Activated CD4-positive, alpha-beta T cell treated with anti-CD3 and anti-CD28 coated beads, Interleukin-2, Interleukin-6, amounts not matched to agents 100 ng/mL and 50 ng/mL, durations not matched to agents 16 hours and 8 hours (primary cell): ENCODE measurements at regions not wholly inside any gene's neighbourhood (a gene's known extent, or its start where the extent isn't known, plus 50 kb on each side); places are given as distances from the start of the nearest gene placed in this dataset.
"Not testable (repeated sequence)": the region's sequence is repeated elsewhere in the genome, so short reads cannot be mapped to it uniquely, and the experiment has no call there.

Experiments used
- DNase-seq: peaks from one replicate; pipeline ENCODE4 v3.0.0-alpha.2; 2020

DNA sequence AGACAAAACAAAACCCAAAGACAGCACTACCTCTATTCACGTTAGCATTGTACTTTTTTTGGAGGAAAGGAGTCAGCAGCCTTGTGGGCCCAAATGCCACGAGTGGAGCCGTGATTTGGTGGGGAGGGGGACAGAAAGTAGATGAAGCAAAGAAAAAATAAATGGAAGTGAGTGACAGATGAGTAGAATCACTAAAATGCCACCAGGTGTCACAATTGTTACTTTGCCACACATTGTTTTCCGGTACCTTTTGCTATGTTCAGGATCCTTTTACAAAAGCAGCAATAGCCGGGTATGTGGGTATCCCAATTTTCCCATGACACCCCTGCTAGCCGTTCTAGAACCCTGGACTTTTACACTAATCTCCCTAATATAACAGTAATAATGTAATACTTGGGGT is 85.0 kb upstream of the AK4 start:
- DNase-seq: no peak

DNA sequence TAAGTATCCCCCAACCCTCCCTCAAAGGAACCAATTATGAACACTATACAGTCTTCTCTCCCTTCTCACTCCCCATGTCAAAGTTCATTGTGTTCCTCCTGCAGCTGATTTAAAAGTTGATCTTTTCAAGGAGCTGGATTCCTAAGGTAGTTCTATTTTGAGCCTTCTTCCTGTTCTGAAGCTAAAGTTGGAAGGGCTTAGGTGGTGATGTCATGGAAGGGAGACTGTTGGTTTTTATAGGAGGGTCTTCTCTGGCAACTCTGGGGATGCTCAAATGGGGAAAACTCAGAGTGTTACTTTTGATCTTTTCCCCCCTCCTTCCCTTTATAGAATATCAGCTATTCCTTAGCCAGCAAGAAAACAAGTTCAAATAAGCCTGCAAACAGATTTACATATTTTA is 83.0 kb upstream of the AK4 start:
- DNase-seq: no peak

DNA sequence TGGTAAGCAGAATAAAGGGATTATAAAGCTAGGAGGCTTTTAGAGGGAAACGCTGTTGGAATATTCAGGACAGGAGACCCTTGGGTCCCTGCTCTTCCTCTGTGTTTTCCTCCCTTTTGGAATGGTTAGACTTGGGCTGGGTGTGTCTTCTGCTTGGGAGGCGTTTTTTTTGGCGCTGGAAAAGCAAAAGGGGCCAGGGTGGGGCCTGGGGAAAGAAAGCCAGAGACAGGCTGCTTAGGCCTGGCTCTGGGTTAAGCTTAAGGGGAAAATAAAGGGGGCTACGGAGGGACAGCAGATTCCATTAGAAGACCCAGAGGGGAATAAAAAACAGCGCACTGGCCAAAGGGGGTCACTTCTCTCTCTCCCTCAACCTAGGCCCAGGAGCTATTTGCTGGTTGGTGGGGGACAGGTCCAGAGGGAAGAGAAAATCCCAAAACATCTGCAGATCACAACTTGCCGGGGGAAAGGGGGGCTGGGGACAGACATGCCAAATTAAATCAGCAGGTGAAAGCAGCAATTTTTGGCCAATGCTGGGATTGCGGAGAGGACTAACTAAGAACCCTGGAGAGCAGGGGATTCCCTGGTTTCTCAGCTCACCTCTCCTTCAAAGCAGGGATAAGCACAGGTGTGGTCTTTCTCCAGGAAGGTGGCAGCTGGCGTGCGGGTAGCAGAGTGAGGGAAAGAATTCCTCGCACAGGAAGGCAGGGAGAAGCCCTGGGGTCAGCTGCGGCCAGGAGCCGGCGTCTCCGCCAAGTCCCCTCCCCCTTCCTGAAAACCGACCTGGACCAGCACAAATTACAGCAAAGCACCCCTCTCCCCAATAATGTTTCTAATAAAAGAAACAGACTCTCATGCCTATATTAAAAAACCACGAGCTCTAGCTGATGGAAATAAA is 82.2 kb upstream of the AK4 start:
- DNase-seq: no peak

DNA sequence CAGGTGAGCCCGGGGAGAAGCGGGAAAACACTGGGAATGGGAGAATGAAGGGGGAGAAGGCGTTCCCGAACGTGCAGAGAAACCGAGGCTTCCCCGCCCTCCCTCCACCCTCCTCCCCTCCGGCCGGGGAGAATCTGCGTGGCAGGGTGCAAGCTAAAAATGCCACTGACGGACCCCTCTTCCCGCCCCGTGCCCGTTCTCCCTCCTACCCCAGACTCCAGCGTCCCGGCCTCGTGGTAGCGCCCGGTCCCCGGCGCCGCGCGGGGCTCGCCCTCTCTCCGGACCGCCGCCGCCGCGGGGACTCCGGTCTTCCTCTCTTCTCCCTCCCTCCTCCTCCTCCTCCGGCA is 81.6 kb upstream of the AK4 start:
- no peak for DNase-seq

DNA sequence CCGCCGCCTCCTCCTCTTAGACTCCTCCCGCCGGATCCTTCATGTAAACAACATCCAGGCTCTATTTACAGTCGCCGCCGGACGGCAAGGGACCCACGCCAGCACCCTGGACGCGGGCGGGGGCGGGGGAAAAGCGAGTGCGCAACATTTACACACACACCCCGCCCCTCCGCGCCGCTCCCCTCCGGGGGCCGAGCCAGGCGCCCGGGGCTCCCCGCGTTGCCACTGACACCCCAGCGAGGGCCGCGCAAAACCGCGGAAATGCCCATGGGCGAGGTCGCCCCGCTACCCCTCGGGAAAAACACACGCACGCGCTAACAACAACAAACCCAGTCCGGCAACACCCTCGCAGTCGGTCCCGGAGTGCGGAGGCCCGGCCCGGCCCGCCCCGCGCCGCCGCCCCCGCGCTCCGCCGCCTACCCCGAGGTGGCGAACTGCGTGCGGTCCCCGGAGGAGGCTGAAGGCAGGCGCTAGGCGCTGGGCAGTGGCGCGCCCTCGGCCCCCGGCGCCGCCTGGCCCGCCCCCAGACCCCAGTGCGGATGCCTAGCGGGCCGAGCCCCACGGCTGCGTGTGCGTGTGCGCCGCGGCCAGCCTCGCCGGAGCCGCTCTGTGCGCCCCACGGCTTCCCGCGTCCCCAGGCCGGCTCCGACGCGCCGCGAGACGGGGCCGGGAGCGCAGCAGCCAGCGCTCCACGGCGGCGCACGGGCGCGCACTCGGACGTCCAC is 81.1 kb upstream of the AK4 start:
- DNase-seq: peak; percentile 71

DNA sequence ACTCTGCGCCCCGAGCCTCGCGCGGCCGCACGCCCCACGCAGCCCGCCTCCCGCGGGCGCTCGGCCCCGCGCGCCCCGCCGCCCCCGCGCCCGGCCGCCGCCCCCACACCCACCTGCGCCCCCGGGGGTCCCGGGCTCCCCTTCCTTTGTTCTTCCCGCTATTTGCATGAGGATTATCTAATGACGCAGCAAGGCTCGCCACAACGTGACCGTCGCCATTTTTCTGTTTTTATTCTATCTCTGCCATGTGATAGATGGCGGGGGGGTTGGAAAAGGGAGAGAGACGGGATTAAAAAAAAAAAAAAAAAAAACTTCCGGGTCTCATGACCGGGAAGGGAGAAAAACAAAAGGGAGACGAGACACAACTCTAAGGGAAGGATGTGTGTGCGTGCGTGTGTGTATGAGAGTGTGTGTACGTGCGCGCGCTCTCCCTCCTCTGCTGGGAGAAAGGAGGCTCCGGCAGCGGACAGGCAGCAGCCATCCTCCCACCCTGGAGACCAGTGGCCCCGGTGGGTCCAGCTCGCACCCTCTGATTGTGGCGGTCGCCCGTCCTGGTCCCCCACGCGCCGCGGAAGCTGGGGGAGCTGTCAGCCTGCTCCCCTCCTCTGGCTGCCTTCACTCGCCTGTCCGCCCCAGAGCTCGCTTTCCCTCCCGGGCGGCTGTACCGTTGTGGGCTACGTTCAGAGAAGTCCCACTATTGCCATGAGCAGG is 80.4 kb upstream of the AK4 start:
- peak; percentile 55 for DNase-seq

DNA sequence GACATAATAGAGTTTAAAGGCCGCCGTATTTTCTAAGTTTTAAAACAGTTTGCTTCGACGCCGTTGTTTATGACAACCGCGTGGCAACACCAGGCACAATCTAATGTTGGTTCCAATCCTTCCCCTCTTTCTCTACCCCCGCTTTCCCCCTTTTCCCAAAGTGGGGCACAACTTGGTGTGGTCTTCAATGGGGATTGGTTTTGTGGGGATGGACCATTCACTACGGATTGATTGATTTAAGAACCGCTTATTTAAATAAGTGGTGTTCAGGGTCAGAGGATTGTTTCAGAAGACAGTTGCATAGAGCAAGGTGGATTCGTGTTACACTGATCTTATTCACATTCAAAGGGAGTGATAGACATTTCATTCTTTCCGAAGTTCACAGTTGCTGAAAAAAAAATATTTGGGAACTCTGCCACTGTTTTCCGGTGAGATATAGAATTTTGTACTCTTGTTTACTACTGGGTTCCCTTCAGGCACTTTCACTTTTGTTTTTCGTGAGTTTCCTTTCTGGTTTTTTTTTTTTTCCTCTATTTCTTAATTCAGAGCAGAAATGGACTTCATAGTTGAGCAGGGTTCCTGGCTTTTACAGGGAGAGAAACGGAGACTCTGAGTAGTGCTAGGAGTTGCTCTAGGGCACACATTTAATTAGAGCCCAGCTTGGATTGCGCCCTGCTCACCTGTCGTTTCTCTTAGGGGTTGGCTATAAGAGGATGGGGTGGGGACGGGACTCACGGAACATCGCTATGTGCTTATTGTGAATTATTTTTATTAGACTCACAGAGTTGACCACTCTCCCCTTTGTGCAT is 79.6 kb upstream of the AK4 start:
- peak; percentile 25 for DNase-seq

DNA sequence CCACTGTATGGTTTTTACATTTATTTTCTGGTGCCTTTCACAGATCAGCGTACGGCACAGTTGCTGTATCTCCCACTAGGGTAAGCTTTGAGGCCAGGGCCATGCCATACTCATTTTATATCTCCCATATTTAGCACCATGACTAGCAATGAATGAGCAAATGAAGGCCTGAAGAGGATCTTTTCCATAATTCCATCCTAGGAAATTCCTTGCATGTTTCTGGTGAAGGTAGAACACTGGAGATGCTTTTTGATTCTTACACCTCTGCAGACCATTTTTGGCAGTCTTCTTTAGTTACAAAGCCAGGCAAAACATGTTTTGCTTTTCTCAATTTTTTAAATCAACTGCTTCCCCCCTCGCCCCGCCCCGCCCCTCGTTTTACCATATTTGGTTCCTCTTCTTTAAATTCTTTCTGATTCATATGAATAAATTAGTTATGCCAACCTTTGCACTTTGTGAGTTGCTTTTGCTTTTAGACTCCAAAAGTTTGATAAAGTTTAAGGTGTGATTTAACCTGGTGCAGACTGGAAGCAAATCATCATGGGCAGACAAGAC is 78.9 kb upstream of the AK4 start:
- DNase-seq: no peak

DNA sequence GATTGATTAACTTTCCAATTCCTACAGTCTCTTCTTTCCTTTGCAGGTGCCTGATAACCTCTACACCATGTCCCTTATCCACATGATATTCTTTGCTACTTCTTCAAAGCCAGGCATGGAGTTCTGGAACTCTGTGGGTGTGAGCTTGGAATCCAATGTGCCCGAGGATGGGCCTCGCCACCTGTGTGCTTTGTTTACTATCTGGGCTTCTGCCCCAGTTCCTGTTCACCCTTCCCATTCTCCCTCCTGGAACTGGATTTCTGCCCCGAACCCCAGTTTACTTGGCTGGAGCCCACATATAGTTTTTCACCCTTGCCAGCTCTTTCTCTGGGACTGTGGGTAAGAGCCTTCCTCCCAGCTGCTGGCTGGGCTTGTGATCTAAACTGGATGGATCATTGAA is 75.2 kb upstream of the AK4 start:
- DNase-seq: no peak

DNA sequence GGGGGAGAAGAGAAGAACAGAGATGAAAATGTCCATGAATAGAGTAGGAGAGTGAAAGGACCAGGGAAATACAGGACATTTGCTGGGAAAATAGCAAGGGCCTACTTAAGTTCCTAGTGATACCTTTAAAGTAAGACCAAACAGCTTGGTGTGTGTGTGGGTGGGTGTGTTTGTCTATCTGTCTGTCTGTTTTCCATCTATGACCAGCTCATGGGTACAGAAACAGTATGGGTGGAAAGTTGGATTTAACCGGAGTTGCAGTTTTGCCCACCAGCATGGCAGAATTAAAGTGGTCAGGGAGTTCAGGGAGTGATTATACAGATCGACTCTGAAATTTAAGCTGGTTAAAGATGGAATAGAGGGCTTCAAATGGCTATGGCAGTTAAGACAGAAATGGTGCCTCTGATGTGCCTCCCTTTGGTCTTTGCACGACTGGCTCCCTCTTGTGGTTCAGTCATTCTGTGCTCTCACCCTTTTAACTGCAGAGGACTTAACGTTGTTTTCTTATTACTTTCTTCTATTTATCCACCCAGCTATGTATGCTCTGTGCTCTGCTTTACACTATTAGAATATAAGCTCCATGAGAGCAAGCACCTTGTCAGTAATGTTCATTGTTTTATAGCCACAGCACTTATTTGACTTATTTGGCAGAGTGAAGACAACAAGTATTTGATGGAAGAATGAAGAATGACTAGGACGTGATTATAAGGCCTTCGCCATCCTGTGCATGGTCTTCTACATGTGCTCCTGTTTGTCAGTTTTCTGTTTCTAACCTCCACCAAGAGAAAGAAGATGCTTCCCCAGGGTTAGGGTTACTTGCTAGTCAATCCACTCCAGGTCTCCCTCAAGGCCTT is 72.7 kb upstream of the AK4 start:
- DNase-seq: peak; percentile 75

DNA sequence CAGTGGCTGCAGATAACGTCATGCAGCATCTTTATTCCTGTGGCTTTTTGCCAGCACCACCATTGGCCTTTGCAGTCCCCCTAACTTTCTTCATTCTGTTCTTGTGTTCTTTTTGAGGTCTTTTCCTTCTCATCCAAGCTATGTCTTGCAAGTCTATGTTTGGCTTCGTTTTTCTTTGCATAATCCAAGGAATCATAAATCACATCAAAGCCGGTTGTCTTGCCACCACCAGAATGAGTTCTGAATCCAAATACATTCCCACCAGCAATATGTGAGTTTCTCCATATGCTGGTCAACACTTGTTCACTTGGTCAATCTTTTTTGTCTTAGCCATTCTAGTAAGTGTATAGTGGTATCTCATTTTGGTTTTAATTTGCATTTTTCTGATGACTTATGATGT is 70.6 kb upstream of the AK4 start:
- no peak for DNase-seq

DNA sequence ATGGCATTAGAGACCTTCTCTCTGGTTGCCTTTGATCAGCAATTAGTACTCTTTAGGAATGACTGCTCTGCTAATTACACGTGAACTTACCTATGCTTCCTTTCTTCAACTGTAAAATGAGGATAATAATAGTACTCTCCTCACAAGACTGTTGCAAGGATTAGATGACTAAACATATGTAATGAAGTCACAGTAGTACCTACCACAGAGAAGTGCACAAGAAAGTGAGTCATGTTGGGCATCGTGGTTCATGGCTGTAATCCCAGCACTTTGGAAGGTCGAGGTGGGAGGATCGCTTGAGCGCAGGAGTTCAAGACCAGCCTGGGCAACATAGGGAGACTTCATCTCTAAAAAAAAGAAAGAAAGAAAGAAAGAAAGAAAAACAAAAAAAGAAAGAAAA is 68.1 kb upstream of the AK4 start:
- DNase-seq: no peak

DNA sequence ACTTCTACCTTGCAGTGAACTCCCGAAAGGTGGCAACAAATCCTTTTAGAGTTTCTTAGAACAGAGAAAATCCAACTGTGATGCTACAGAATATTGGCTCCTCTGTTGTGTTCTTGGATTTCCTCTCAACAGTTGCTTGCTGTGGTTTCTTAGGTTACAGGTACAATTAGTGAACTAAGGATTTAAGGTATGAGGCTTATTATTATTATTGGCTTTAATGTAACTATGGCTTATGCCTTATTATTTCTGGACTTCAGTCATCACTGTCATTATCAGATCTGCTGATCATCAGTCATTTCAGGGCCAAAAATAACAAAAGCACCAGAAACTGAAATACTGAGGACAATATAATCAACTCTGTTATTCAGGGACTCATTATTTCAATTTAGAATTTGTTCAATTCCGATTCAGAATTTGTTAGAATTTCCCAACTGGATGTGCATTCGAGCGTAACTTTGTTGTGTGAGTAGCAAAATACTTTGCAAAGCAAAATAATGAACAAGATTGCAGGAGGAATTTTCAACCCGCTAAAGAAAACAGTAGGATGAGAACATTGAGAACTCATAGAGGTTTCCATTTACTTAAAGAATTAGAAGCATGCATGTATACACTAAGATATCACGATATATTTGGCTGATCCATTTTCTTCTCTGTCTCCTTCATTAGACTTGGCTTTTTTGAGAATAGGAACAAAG is 65.5 kb upstream of the AK4 start:
- no peak for DNase-seq

DNA sequence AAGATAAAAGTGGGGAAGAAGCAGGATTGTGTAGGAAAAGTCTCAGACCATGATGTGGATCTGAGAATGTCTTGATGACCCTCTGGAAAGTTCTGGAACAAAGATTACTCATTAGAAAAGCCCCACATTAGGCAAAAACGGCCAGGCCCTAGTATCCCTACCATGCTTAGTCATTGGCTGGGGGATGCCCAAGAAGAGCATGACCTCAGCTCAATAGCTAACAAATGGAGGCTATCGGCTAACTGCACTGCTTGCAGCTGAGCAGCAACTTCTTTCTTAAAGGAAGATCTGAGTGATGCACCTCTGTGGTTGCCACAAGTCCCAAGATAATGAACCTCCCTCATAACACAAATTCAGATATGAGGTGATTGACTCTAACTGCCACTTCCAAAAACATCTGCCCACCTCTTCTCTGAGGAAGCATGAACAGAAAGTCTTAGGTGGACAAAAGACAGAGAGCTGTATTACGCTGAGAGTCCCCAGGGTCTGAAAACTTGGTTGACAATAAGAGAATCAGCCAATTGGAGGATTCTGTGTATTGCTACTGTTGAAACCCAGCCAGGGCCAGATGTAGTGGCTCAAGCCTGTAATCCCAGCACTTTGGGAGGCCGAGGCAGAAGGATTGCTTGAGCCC is 64.6 kb upstream of the AK4 start:
- DNase-seq: no peak

DNA sequence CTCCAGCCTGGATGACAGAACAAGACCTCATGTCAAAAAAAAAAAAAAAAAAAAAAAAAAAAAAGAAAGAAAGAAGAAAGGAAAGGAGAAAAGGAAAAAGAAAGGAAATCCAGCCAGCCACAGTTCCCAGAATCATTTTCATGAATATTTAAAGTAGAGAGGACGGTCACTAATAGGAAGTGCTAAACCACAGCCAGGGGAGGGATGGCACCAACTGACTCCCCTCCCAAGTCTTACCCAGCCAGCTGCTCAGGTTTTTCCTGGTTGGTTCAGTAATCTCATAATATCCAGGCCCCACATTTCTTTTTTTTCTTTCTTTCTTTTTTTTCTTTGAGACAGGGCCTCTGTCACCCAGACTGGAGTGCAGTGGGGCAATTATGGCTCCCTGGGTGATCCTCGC is 63.9 kb upstream of the AK4 start:
- no peak for DNase-seq

DNA sequence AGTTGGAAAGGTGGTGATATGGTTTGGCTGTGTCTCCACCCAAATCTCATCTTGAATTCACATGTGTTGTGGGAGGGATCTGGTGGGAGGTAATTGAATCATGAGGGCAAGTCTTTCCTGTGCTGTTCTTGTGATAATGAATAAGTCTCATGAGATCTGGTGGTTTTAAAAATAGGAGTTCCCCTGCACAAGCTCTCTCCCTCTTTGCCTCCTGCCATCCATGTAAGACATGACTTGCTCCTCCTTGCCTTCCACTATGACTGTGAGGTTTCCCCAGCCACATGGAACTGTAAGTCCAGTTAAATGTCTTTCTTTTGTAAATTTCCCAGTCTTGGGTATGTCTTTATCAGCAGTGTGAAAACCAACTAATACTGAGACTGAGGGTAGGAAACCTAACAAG is 60.5 kb upstream of the AK4 start:
- DNase-seq: not testable (repeated sequence)

DNA sequence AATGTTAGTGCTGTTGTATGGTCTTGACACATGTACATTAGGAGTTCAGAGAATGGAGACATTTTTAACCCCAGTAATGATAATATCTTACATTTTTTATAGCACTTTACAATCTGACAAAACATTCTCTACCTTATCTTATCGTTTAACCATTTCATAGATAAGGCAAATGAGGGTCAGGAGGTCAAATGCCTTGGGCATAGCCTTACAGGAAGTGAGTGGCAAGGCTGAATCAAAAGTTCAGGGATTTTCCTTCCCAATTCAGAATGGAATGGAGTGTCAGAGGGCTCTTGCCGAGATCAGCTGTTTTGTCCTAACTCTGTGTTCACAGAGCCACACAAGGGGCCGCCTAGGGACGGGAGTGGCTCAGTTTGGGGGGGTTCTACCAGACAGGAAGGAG is 57.6 kb upstream of the AK4 start:
- DNase-seq: no peak

DNA sequence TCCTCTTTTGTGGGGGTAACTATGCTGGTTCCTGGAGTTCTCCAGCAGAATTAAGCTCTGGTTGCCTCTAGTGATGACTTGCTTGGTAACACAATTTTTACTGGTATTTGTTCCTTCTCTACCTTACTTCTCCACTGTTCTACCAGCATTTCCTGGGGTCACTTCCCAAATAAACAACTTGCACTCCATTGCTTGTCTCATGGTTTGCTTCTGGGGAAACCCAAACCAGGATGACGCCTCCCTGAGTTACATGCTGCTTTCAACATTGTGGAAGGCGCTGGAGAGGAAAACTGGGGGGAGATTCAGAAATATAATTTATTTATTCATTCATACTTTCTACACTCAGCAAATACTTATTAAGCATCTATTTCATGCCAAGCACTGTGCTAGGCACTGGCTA is 55.3 kb upstream of the AK4 start:
- no peak for DNase-seq

DNA sequence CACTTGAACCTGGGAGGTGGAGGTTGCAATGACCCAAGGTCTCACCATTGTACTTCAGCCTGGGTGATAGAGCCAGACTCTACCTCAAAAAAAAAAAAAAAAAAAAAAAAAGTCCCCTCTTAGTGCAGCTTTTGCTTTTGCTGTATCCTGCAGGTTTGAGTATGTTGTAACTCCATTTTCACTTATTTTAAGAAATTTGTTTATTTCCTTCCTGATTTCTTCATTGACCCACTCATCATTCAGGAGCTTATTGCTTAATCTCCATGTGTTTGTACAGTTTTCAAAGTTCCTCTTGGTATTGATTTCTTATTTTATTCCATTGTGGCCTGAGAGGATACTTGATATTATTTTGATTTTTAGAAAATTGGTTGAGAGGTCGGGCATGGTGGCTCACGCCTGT is 50.9 kb upstream of the AK4 start:
- no peak for DNase-seq
